ENCODE measurements at regions not wholly inside any gene's neighbourhood (a gene's known extent, or its start where the extent isn't known, plus 50 kb on each side); places are given as distances from the start of the nearest gene placed in this dataset.

- intact Hi-C loops (cut with DNase I): no loop called here
- TF ChIP-seq CTCF (IDR thresholded peaks at IDR 0.05): no peak
- DNase-seq: no peak
- Histone ChIP-seq H3K27ac (no peak overlapping the region), H3K4me3 (no peak overlapping the region), H3K9ac (ENCODE audit: low read depth in 2 of 2, low read length in 2 of 2) (no peak overlapping the region), H3K36me3 (no peaks in the 10 kb centered on the region), H3K9me3 (no peaks in the 10 kb centered on the region), H3K27me3 (no peaks in the 10 kb centered on the region), H3K4me1 (no peaks in the 10 kb centered on the region)
These were observed 104.9 kb upstream of the ZNF618 start for GRCh38 chr9:113771199-113771598.

- no peaks in the 10 kb centered on the region for H3K4me1 ChIP-seq
- no peaks in the 10 kb centered on the region for H3K36me3 ChIP-seq
- TF ChIP-seq CTCF (IDR thresholded peaks at IDR 0.05): no peak
- H3K27ac ChIP-seq: no peak overlapping the region
- no peaks in the 10 kb centered on the region for H3K27me3 ChIP-seq
- DNase-seq: no peak
- H3K9ac ChIP-seq (ENCODE audit: low read depth in 2 of 2, low read length in 2 of 2): no peak overlapping the region
- intact Hi-C loops (cut with DNase I): no loop called here
- H3K4me3 ChIP-seq: no peak overlapping the region
- H3K9me3 ChIP-seq: no peaks in the 10 kb centered on the region
These were observed 103.8 kb upstream of the ZNF618 start for GRCh38 chr9:113772121-113772810.

- TF ChIP-seq CTCF (IDR thresholded peaks at IDR 0.05): no peak
- Histone ChIP-seq H3K4me1 (no peaks in the 10 kb centered on the region), H3K4me3 (no peak overlapping the region), H3K9ac (ENCODE audit: low read depth in 2 of 2, low read length in 2 of 2) (no peak overlapping the region), H3K9me3 (no peaks in the 10 kb centered on the region), H3K27ac (no peak overlapping the region), H3K27me3 (no peaks in the 10 kb centered on the region), H3K36me3 (no peaks in the 10 kb centered on the region)
- intact Hi-C loops (cut with DNase I): no loop called here
- DNase-seq: no peak
These were observed 101.1 kb upstream of the ZNF618 start for GRCh38 chr9:113774963-113775362.

GRCh38 chr9:113775749-113776148 is 100.4 kb upstream of the ZNF618 start:
- no peak overlapping the region for H3K27ac ChIP-seq
- no peaks in the 10 kb centered on the region for H3K36me3 ChIP-seq
- H3K9me3 ChIP-seq: no peaks in the 10 kb centered on the region
- DNase-seq: no peak
- no peaks in the 10 kb centered on the region for H3K4me1 ChIP-seq
- intact Hi-C loops (cut with DNase I): no loop called here
- no peak for TF ChIP-seq CTCF (IDR thresholded peaks at IDR 0.05)
- H3K9ac ChIP-seq (ENCODE audit: low read depth in 2 of 2, low read length in 2 of 2): no peak overlapping the region
- no peak overlapping the region for H3K4me3 ChIP-seq
- no peaks in the 10 kb centered on the region for H3K27me3 ChIP-seq

GRCh38 chr9:113776194-113776593 is 99.9 kb upstream of the ZNF618 start:
- H3K4me3 ChIP-seq: no peak overlapping the region
- no peak for DNase-seq
- TF ChIP-seq CTCF (IDR thresholded peaks at IDR 0.05): no peak
- no peak overlapping the region for H3K27ac ChIP-seq
- H3K9me3 ChIP-seq: no peaks in the 10 kb centered on the region
- no peaks in the 10 kb centered on the region for H3K27me3 ChIP-seq
- intact Hi-C loops (cut with DNase I): no loop called here
- no peak overlapping the region for H3K9ac ChIP-seq (ENCODE audit: low read depth in 2 of 2, low read length in 2 of 2)
- H3K4me1 ChIP-seq: no peaks in the 10 kb centered on the region
- no peaks in the 10 kb centered on the region for H3K36me3 ChIP-seq
